ENCODE measurements at regions not wholly inside any gene's neighbourhood (a gene's known extent, or its start where the extent isn't known, plus 50 kb on each side); places are given as distances from the start of the nearest gene placed in this dataset.

DNA sequence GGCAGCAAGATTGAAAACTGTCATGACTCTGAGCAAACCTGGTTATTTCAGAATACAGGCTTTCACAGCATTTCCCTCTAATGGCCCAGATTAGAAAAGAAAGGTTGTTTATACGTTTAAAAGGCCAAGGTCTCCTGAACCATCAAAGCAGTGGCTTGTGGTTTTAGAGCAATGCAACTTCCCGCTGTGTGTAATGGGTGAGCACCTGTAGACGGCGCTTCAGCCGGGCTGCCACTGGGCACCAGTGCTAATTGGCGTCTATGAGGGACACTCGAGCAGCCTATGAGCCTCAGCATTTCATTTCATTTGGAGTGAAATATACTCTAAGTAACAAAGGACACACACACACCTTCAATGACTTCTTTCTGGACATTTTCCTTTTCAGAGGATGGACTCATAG lies 671.0 kb upstream of the FZD8 start:
- TF ChIP-seq HDAC2 (IDR thresholded peaks at IDR 0.05) (no peak), SUZ12 (IDR thresholded peaks at IDR 0.05; ENCODE audit: unreplicated experiment) (no peak), TAF1 (IDR thresholded peaks at IDR 0.05; ENCODE audit: borderline replicate concordance, low read depth, low read length) (no peak), POU2F2 (IDR thresholded peaks at IDR 0.05; ENCODE audit: borderline replicate concordance, low read depth, low read length) (no peak), KAT2A (conservative IDR thresholded peaks at IDR 0.05; ENCODE audit: control insufficient read depth, low read depth, low read length) (no peak), BRCA1 (IDR thresholded peaks at IDR 0.05; ENCODE audit: low read depth, low read length) (no peak), NR2C1 (IDR thresholded peaks at IDR 0.05) (no peak), TCF7 (IDR thresholded peaks at IDR 0.05; ENCODE audit: borderline replicate concordance) (no peak)
- TF ChIP-seq, protein P1, sequence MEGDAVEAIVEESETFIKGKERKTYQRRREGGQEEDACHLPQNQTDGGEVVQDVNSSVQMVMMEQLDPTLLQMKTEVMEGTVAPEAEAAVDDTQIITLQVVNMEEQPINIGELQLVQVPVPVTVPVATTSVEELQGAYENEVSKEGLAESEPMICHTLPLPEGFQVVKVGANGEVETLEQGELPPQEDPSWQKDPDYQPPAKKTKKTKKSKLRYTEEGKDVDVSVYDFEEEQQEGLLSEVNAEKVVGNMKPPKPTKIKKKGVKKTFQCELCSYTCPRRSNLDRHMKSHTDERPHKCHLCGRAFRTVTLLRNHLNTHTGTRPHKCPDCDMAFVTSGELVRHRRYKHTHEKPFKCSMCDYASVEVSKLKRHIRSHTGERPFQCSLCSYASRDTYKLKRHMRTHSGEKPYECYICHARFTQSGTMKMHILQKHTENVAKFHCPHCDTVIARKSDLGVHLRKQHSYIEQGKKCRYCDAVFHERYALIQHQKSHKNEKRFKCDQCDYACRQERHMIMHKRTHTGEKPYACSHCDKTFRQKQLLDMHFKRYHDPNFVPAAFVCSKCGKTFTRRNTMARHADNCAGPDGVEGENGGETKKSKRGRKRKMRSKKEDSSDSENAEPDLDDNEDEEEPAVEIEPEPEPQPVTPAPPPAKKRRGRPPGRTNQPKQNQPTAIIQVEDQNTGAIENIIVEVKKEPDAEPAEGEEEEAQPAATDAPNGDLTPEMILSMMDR (IDR thresholded peaks at IDR 0.05 in 2 of 3, conservative IDR thresholded peaks at IDR 0.05 in 1 of 3; ENCODE audit: control insufficient read depth in 2 of 3, extremely low read depth in 1 of 3, insufficient read depth in 1 of 3, low read depth in 3 of 3, low read length in 3 of 3), result no peak
- TF ChIP-seq, protein P2, sequence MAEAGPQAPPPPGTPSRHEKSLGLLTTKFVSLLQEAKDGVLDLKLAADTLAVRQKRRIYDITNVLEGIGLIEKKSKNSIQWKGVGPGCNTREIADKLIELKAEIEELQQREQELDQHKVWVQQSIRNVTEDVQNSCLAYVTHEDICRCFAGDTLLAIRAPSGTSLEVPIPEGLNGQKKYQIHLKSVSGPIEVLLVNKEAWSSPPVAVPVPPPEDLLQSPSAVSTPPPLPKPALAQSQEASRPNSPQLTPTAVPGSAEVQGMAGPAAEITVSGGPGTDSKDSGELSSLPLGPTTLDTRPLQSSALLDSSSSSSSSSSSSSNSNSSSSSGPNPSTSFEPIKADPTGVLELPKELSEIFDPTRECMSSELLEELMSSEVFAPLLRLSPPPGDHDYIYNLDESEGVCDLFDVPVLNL (IDR thresholded peaks at IDR 0.05; ENCODE audit: low read depth, low read length), result no peak
